A673 (cell line): ENCODE measurements at regions not wholly inside any gene's neighbourhood (a gene's known extent, or its start where the extent isn't known, plus 50 kb on each side); places are given as distances from the start of the nearest gene placed in this dataset.

ENCODE experiments used
- CTCF ChIP-seq: fragments of 300-800, 200-600 bp; sonication (generic); conservative IDR thresholded peaks from 2 replicates; pipeline ENCODE4 v1.5.1; 2017; ENCODE audit warnings: low read depth, mild to moderate bottlenecking, antibody characterized with exemption, low read length, moderate library complexity, mixed read lengths
- EZH2 ChIP-seq: fragments of 200-600 bp; sonication (generic); IDR thresholded peaks from 2 replicates; pipeline ENCODE4 v1.6.1; 2017; ENCODE audit warnings: borderline replicate concordance, low read depth, mild to moderate bottlenecking, mixed read lengths, antibody characterized with exemption, low read length; ENCODE audit not compliant: poor library complexity, severe bottlenecking

DNA sequence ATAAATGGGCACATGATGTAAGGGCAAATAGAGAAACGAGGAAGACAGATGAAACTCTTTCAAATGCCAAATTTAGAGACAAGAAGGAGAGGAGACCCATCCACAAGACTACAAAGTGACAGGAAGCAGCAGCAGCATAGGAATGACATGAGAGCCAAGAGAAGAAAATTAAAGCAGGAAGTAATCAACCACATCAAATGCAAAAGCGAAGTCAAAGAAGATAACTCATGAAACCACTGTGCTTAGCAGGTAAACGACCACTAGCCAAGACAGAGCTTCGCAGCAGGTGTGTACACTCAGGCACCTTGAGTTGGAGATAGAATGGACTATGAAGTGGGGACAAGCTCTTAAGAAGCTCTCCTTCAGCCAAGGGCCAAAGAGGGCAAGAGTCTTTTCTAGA lies 64.1 kb downstream of the KLF12 start:
- TF ChIP-seq CTCF (no peak), EZH2 (no peak)
